Right lobe of liver (tissue), 4 donors: ENCODE measurements at regions not wholly inside any gene's neighbourhood (a gene's known extent, or its start where the extent isn't known, plus 50 kb on each side); places are given as distances from the start of the nearest gene placed in this dataset.

Source experiments
- CTCF ChIP-seq, 4 donors: fragments of 200-600 bp in 3 of 4; fragments of 450-650 bp in 1 of 4; IDR thresholded peaks; one replicate each; pipeline versions ENCODE4 v1.5.1 to v1.8.0; 2016 to 2022; ENCODE audit warnings: antibody characterized with exemption in 4 of 4, mild to moderate bottlenecking in 2 of 4
- POLR2A ChIP-seq: fragments of 450-650 bp; IDR thresholded peaks from one replicate; pipeline ENCODE4 v1.6.1; 2017; ENCODE audit warnings: antibody characterized with exemption, mild to moderate bottlenecking
- donor health status: DM: no; HTN: no; CAD: no.
- donor health status: DM: no; HTN: no; CAD: no.
- donor health status: DM: no; HTN: yes; CAD: no.

- TF ChIP-seq CTCF (IDR thresholded peaks at IDR 0.05) (no peak), POLR2A (no peak)
Measured at GRCh38 chr15:95620934-95621579, 709.4 kb upstream of the NR2F2 start.
